ENCODE measurements at regions not wholly inside any gene's neighbourhood (a gene's known extent, or its start where the extent isn't known, plus 50 kb on each side); places are given as distances from the start of the nearest gene placed in this dataset.
A peak's percentile ranks its signal among the peaks of the same experiment; 100 is the strongest.

GRCh38 chr16:88326611-88327485 lies 55.9 kb upstream of the ZNF469 start:
- ChIA-PET CTCF (ENCODE audit: partially characterized antibody) (no interaction called here), POLR2A (ENCODE audit: partially characterized antibody) (no interaction called here)
- WGBS, 2 experiments (ENCODE audit: extremely low coverage in 1 of 2, insufficient coverage in 1 of 2, insufficient read length in 1 of 2, insufficient replicate concordance in 2 of 2, low coverage in 1 of 2, low lambda C conversion rate in 2 of 2, missing lambda C conversion rate in 1 of 2), result 87% methylated on average over 28 of the region's 28 CpGs; no CpG with 5 or more reads in 1 of the 2 experiments

More at GRCh38 chr16:88326611-88327485, 55.9 kb upstream of the ZNF469 start:
- Histone ChIP-seq H3K36me3 (ENCODE audit: control insufficient read depth in 2 of 4, insufficient read depth in 4 of 4, low read length in 3 of 4) (no peaks in the 10 kb centered on the region), H3K23ac (ENCODE audit: insufficient read length) (no peak overlapping the region), H3K79me2 (ENCODE audit: control insufficient read depth in 1 of 2, insufficient read depth in 2 of 2, low read length in 2 of 2) (no peaks in the 10 kb centered on the region), H2BK20ac (ENCODE audit: low read length) (no peak overlapping the region), H4K8ac (ENCODE audit: extremely low read depth, insufficient read depth, low read length) (peak overlapping the region; percentile 25; the same call in 1 of the 2 replicates), H3K9me3 (ENCODE audit: insufficient read depth in 2 of 2, low read depth in 1 of 2, low read length in 1 of 2) (peaks cover 4 to 5% of the 10 kb centered on the region in 2 experiments; a peak in 1 of 4 replicates), H2BK15ac (ENCODE audit: low read length) (no peak overlapping the region), H3K4me2 (ENCODE audit: insufficient read depth in 1 of 2, low read depth in 2 of 2, low read length in 2 of 2) (no peak overlapping the region), H3K79me1 (ENCODE audit: low read depth, low read length) (no peaks in the 10 kb centered on the region), H4K20me1 (replicated peaks in 1 of 2; ENCODE audit: control insufficient read depth in 1 of 2, insufficient read depth in 2 of 2, low read length in 2 of 2) (peaks cover 0 to 8% of the 10 kb centered on the region in 2 experiments), H4K5ac (ENCODE audit: insufficient read length, low read depth, low read length) (no peak overlapping the region), H2BK12ac (ENCODE audit: low read depth, low read length) (no peak overlapping the region), H2BK5ac (ENCODE audit: low read depth, low read length) (no peak overlapping the region), H3K27ac (ENCODE audit: low read depth, low read length) (no peak overlapping the region), H2AK5ac (ENCODE audit: low read depth, low read length) (no peak overlapping the region), H3K4me1 (replicated peaks in 1 of 4; ENCODE audit: control insufficient read depth in 3 of 4, insufficient read depth in 4 of 4, low read length in 3 of 4) (no peaks in the 10 kb centered on the region), H3K18ac (ENCODE audit: extremely low read depth, low read length) (no peak overlapping the region), H4K91ac (replicated peaks; ENCODE audit: insufficient read length, low read length) (no peak overlapping the region), H3K4me3 (ENCODE audit: extremely low read depth in 1 of 4, insufficient read depth in 2 of 4, low read depth in 3 of 4, low read length in 4 of 4) (no peak overlapping the region), H2BK120ac (replicated peaks; ENCODE audit: low read depth, low read length) (no peak overlapping the region), H3K27me3 (replicated peaks in 1 of 4; ENCODE audit: control insufficient read depth in 3 of 4, extremely low read depth in 1 of 4, insufficient read depth in 3 of 4, low read length in 3 of 4) (no peaks in the 10 kb centered on the region), H3K56ac (replicated peaks; ENCODE audit: insufficient read length, low read depth, low read length) (no peak overlapping the region), H2AFZ (ENCODE audit: low read length) (no peak overlapping the region), H3K14ac (ENCODE audit: insufficient read length) (no peak overlapping the region), H3K4ac (replicated peaks; ENCODE audit: insufficient read length, low read depth, low read length) (no peak overlapping the region), H3K23me2 (ENCODE audit: low read depth, low read length) (peaks cover 11% of the 10 kb centered on the region; the same call in 1 of the 2 replicates), H3K9ac (replicated peaks in 1 of 4; ENCODE audit: extremely low read depth in 1 of 4, low read depth in 3 of 4, low read length in 3 of 4) (no peak overlapping the region)
- no peak for TF ChIP-seq SIRT6 (IDR thresholded peaks at IDR 0.05; ENCODE audit: low read length)
- no peak for FAIRE-seq
- no peak for DNase-seq (ENCODE audit: low read depth in 1 of 2, low spot score in 2 of 2)

Measured in H1 (cell line).